ENCODE measurements at regions not wholly inside any gene's neighbourhood (a gene's known extent, or its start where the extent isn't known, plus 50 kb on each side); places are given as distances from the start of the nearest gene placed in this dataset.

DNA sequence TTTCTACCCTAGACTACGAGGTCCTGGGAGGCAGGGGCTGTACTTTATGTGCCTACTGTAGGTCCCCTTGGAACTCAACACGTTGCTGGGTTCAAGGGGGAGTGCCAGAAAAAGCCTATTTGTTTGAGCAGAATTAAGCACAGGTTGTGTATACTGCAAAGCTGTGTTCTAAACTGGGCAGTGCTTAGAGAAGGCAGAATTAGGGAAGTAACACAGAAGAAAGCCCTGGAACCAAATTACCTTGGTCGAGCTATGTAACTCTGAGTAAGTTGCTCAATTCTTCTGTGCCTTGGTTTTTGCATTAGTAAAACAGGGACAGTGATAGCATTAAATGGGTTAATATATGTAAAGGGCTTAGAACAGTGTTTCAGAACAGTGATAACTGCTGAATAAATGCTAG, 245.0 kb upstream of the SFRP2 start:
- TF ChIP-seq NR2C2 (IDR thresholded peaks at IDR 0.05; ENCODE audit: borderline replicate concordance, control insufficient read depth, insufficient read length, low read depth) (no peak), NFYB (IDR thresholded peaks at IDR 0.05; ENCODE audit: insufficient read depth, low read depth, low read length) (no peak), POLR2A (IDR thresholded peaks at IDR 0.05; ENCODE audit: low read depth, low read length) (no peak), IRF4 (IDR thresholded peaks at IDR 0.05; ENCODE audit: low read depth, low read length) (no peak), RFX5 (IDR thresholded peaks at IDR 0.05; ENCODE audit: low read depth, low read length) (no peak), TCF7 (IDR thresholded peaks at IDR 0.05; ENCODE audit: borderline replicate concordance) (no peak), GABPA (IDR thresholded peaks at IDR 0.05; ENCODE audit: low read depth) (no peak), NR2C1 (IDR thresholded peaks at IDR 0.05) (no peak), CREB1 (IDR thresholded peaks at IDR 0.05; ENCODE audit: low read depth) (no peak), ZNF274 (IDR thresholded peaks at IDR 0.05; ENCODE audit: insufficient read depth, insufficient read length) (no peak), CHD1 (IDR thresholded peaks at IDR 0.05; ENCODE audit: low read depth, low read length) (no peak)
- TF ChIP-seq, protein P1, sequence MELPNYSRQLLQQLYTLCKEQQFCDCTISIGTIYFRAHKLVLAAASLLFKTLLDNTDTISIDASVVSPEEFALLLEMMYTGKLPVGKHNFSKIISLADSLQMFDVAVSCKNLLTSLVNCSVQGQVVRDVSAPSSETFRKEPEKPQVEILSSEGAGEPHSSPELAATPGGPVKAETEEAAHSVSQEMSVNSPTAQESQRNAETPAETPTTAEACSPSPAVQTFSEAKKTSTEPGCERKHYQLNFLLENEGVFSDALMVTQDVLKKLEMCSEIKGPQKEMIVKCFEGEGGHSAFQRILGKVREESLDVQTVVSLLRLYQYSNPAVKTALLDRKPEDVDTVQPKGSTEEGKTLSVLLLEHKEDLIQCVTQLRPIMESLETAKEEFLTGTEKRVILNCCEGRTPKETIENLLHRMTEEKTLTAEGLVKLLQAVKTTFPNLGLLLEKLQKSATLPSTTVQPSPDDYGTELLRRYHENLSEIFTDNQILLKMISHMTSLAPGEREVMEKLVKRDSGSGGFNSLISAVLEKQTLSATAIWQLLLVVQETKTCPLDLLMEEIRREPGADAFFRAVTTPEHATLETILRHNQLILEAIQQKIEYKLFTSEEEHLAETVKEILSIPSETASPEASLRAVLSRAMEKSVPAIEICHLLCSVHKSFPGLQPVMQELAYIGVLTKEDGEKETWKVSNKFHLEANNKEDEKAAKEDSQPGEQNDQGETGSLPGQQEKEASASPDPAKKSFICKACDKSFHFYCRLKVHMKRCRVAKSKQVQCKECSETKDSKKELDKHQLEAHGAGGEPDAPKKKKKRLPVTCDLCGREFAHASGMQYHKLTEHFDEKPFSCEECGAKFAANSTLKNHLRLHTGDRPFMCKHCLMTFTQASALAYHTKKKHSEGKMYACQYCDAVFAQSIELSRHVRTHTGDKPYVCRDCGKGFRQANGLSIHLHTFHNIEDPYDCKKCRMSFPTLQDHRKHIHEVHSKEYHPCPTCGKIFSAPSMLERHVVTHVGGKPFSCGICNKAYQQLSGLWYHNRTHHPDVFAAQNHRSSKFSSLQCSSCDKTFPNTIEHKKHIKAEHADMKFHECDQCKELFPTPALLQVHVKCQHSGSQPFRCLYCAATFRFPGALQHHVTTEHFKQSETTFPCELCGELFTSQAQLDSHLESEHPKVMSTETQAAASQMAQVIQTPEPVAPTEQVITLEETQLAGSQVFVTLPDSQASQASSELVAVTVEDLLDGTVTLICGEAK (IDR thresholded peaks at IDR 0.05; ENCODE audit: borderline replicate concordance), result no peak
- TF ChIP-seq, protein P2, sequence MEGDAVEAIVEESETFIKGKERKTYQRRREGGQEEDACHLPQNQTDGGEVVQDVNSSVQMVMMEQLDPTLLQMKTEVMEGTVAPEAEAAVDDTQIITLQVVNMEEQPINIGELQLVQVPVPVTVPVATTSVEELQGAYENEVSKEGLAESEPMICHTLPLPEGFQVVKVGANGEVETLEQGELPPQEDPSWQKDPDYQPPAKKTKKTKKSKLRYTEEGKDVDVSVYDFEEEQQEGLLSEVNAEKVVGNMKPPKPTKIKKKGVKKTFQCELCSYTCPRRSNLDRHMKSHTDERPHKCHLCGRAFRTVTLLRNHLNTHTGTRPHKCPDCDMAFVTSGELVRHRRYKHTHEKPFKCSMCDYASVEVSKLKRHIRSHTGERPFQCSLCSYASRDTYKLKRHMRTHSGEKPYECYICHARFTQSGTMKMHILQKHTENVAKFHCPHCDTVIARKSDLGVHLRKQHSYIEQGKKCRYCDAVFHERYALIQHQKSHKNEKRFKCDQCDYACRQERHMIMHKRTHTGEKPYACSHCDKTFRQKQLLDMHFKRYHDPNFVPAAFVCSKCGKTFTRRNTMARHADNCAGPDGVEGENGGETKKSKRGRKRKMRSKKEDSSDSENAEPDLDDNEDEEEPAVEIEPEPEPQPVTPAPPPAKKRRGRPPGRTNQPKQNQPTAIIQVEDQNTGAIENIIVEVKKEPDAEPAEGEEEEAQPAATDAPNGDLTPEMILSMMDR (IDR thresholded peaks at IDR 0.05 in 2 of 3, conservative IDR thresholded peaks at IDR 0.05 in 1 of 3; ENCODE audit: control insufficient read depth in 2 of 3, extremely low read depth in 1 of 3, insufficient read depth in 1 of 3, low read depth in 3 of 3, low read length in 3 of 3), result no peak
- TF ChIP-seq, protein P3, sequence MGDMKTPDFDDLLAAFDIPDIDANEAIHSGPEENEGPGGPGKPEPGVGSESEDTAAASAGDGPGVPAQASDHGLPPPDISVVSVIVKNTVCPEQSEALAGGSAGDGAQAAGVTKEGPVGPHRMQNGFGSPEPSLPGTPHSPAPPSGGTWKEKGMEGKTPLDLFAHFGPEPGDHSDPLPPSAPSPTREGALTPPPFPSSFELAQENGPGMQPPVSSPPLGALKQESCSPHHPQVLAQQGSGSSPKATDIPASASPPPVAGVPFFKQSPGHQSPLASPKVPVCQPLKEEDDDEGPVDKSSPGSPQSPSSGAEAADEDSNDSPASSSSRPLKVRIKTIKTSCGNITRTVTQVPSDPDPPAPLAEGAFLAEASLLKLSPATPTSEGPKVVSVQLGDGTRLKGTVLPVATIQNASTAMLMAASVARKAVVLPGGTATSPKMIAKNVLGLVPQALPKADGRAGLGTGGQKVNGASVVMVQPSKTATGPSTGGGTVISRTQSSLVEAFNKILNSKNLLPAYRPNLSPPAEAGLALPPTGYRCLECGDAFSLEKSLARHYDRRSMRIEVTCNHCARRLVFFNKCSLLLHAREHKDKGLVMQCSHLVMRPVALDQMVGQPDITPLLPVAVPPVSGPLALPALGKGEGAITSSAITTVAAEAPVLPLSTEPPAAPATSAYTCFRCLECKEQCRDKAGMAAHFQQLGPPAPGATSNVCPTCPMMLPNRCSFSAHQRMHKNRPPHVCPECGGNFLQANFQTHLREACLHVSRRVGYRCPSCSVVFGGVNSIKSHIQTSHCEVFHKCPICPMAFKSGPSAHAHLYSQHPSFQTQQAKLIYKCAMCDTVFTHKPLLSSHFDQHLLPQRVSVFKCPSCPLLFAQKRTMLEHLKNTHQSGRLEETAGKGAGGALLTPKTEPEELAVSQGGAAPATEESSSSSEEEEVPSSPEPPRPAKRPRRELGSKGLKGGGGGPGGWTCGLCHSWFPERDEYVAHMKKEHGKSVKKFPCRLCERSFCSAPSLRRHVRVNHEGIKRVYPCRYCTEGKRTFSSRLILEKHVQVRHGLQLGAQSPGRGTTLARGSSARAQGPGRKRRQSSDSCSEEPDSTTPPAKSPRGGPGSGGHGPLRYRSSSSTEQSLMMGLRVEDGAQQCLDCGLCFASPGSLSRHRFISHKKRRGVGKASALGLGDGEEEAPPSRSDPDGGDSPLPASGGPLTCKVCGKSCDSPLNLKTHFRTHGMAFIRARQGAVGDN (IDR thresholded peaks at IDR 0.05), result no peak
